ENCODE measurements at regions not wholly inside any gene's neighbourhood (a gene's known extent, or its start where the extent isn't known, plus 50 kb on each side); places are given as distances from the start of the nearest gene placed in this dataset.

GRCh38 chr1:101645810-101646209 is 350.9 kb downstream of the OLFM3 start:
- ChIA-PET CTCF (no interaction called here), POLR2A (no interaction called here)
- no peak for TF ChIP-seq CTCF (IDR thresholded peaks at IDR 0.05; ENCODE audit: insufficient read depth, low read length, missing control alignments)
- DNase-seq (ENCODE audit: low read depth, low spot score) = no peak
- H3K4me3 ChIP-seq (ENCODE audit: low read depth, low read length) = no peak overlapping the region

GRCh38 chr1:101652484-101652883 is 344.2 kb downstream of the OLFM3 start:
- TF ChIP-seq CTCF (IDR thresholded peaks at IDR 0.05; ENCODE audit: insufficient read depth, low read length, missing control alignments) = no peak
- POLR2A ChIA-PET = no interaction called here
- H3K4me3 ChIP-seq (ENCODE audit: low read depth, low read length) = no peak overlapping the region
- CTCF ChIA-PET = no interaction called here
- no peak for DNase-seq (ENCODE audit: low read depth, low spot score)

- TF ChIP-seq CTCF (IDR thresholded peaks at IDR 0.05; ENCODE audit: insufficient read depth, low read length, missing control alignments) = no peak
- ChIA-PET POLR2A (no interaction called here), CTCF (no interaction called here)
Observed at GRCh38 chr1:101653482-101653946, 343.2 kb downstream of the OLFM3 start.

GRCh38 chr1:101664726-101665125 is 332.0 kb downstream of the OLFM3 start:
- no peak for DNase-seq (ENCODE audit: low read depth, low spot score)
- CTCF ChIA-PET = no interaction called here
- no peak for TF ChIP-seq CTCF (IDR thresholded peaks at IDR 0.05; ENCODE audit: insufficient read depth, low read length, missing control alignments)
- POLR2A ChIA-PET = no interaction called here
- no peak overlapping the region for H3K4me3 ChIP-seq (ENCODE audit: low read depth, low read length)

More at GRCh38 chr1:101653482-101653946, 343.2 kb downstream of the OLFM3 start:
- no peak overlapping the region for H3K4me3 ChIP-seq (ENCODE audit: low read depth, low read length)
- DNase-seq (ENCODE audit: low read depth, low spot score) = no peak

GRCh38 chr1:101667761-101668160 is 329.0 kb downstream of the OLFM3 start:
- POLR2A ChIA-PET = no interaction called here

GRCh38 chr1:101683136-101683535 is 313.6 kb downstream of the OLFM3 start:
- POLR2A ChIA-PET = no interaction called here
- TF ChIP-seq CTCF (IDR thresholded peaks at IDR 0.05; ENCODE audit: insufficient read depth, low read length, missing control alignments) = no peak
- CTCF ChIA-PET = no interaction called here
- DNase-seq (ENCODE audit: low read depth, low spot score) = no peak
- no peak overlapping the region for H3K4me3 ChIP-seq (ENCODE audit: low read depth, low read length)

More at GRCh38 chr1:101667761-101668160, 329.0 kb downstream of the OLFM3 start:
- CTCF ChIA-PET = no interaction called here
- no peak for TF ChIP-seq CTCF (IDR thresholded peaks at IDR 0.05; ENCODE audit: insufficient read depth, low read length, missing control alignments)
- H3K4me3 ChIP-seq (ENCODE audit: low read depth, low read length) = no peak overlapping the region
- DNase-seq (ENCODE audit: low read depth, low spot score) = no peak
